A673 (cell line): ENCODE measurements at regions not wholly inside any gene's neighbourhood (a gene's known extent, or its start where the extent isn't known, plus 50 kb on each side); places are given as distances from the start of the nearest gene placed in this dataset.
"Not testable (repeated sequence)": the region's sequence is repeated elsewhere in the genome, so short reads cannot be mapped to it uniquely, and the experiment has no call there.

Experiments used
- BruUV-seq: library from RNA; stranded (reverse); fragments of 400-500 nt; replicated peaks from 2 replicates; lab custom pipeline; 2021; lab: Mats Ljungman, UMichigan
- CTCF ChIA-PET: fragments of 300-600 bp; sonication (Branson Sonifier 250); formaldehyde crosslinking; loops from one replicate; lab custom pipeline; 2022; ENCODE audit warnings: antibody characterized with exemption; lab: Charles Lee
- POLR2A ChIA-PET: fragments of 300-600 bp; sonication (Branson Sonifier 250); formaldehyde crosslinking; loops from one replicate; lab custom pipeline; 2022; ENCODE audit warnings: antibody characterized with exemption; ENCODE audit not compliant: low non-redundant PET; lab: Charles Lee
- DNase-seq: peaks from one replicate; pipeline ENCODE4 v3.0.0-alpha.2; 2015; ENCODE audit warnings: low spot score
- H3K27ac ChIP-seq: fragments of 200-600 bp; sonication (generic); 2 replicates; pipeline ENCODE4 v1.5.1; 2016; ENCODE audit warnings: mixed run types, low read depth, mild to moderate bottlenecking, mixed read lengths, antibody characterized with exemption, low read length; ENCODE audit not compliant: poor library complexity, severe bottlenecking
- H3K27me3 ChIP-seq: fragments of 200-600 bp; sonication (generic); replicated peaks from 2 replicates; pipeline ENCODE4 v1.6.1; 2017; ENCODE audit warnings: mixed run types, low read depth, mild to moderate bottlenecking, mixed read lengths, antibody characterized with exemption, low read length; ENCODE audit not compliant: insufficient read depth, poor library complexity
- H3K36me3 ChIP-seq: fragments of 200-600 bp; sonication (generic); 2 replicates; pipeline ENCODE4 v1.6.1; 2016; ENCODE audit warnings: mixed run types, mild to moderate bottlenecking, mixed read lengths, antibody characterized with exemption, low read length; ENCODE audit not compliant: insufficient read depth, poor library complexity, severe bottlenecking
- H3K4me1 ChIP-seq: fragments of 200-600 bp; sonication (generic); 2 replicates; pipeline ENCODE4 v1.6.1; 2017; ENCODE audit warnings: mixed run types, mild to moderate bottlenecking, mixed read lengths, antibody characterized with exemption, low read length; ENCODE audit not compliant: insufficient read depth, poor library complexity, severe bottlenecking
- H3K4me3 ChIP-seq: fragments of 200-600 bp; sonication (generic); 2 replicates; pipeline ENCODE4 v1.5.1; 2016; ENCODE audit warnings: low read depth, mixed run types, mild to moderate bottlenecking, mixed read lengths, low read length; ENCODE audit not compliant: poor library complexity, severe bottlenecking
- H3K9me3 ChIP-seq: fragments of 200-600 bp; sonication (generic); 2 replicates; pipeline ENCODE4 v1.6.1; 2016; ENCODE audit warnings: mixed run types, low read depth, mild to moderate bottlenecking, mixed read lengths, antibody characterized with exemption, low read length; ENCODE audit not compliant: poor library complexity, severe bottlenecking
- EZH2 ChIP-seq: fragments of 200-600 bp; sonication (generic); IDR thresholded peaks from 2 replicates; pipeline ENCODE4 v1.6.1; 2017; ENCODE audit warnings: borderline replicate concordance, low read depth, mild to moderate bottlenecking, mixed read lengths, antibody characterized with exemption, low read length; ENCODE audit not compliant: poor library complexity, severe bottlenecking
- intact Hi-C: fragments of 100-400 bp; cut with micrococcal nuclease; formaldehyde crosslinking; loops from one replicate; pipeline ENCODE4 v1.10.0; 2022; ENCODE audit not compliant: unreplicated experiment
- TF ChIP-seq, protein P1 (sequence below): fragments of 300-800, 200-600 bp; sonication (generic); conservative IDR thresholded peaks from 2 replicates; pipeline ENCODE4 v1.5.1; 2017; ENCODE audit warnings: low read depth, mild to moderate bottlenecking, antibody characterized with exemption, low read length, moderate library complexity, mixed read lengths

DNA sequence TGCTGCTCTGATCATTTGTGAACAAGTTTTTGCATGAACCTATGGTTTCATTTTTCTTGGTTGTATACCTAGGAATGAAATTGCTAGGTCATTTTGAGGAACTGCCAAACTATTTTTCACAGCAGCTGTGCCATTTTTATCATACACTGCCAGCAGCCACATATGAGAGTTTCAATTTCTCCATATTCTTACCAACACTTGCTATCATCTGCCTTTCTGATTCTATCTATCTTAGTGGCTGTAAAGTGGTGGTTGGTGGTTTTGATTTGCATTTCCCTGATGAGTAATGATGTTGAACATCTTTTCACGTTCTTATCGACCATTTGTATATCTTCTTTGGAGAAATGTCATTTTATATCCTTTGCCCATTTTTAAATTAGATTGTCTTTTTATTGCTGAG lies 146.1 kb downstream of the C12orf75 start:
- no peak overlapping the region for H3K4me3 ChIP-seq
- no peak for TF ChIP-seq EZH2
- TF ChIP-seq, protein P1, sequence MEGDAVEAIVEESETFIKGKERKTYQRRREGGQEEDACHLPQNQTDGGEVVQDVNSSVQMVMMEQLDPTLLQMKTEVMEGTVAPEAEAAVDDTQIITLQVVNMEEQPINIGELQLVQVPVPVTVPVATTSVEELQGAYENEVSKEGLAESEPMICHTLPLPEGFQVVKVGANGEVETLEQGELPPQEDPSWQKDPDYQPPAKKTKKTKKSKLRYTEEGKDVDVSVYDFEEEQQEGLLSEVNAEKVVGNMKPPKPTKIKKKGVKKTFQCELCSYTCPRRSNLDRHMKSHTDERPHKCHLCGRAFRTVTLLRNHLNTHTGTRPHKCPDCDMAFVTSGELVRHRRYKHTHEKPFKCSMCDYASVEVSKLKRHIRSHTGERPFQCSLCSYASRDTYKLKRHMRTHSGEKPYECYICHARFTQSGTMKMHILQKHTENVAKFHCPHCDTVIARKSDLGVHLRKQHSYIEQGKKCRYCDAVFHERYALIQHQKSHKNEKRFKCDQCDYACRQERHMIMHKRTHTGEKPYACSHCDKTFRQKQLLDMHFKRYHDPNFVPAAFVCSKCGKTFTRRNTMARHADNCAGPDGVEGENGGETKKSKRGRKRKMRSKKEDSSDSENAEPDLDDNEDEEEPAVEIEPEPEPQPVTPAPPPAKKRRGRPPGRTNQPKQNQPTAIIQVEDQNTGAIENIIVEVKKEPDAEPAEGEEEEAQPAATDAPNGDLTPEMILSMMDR, result no peak
- H3K27me3 ChIP-seq, result no peaks in the 10 kb centered on the region
- no peak overlapping the region for H3K27ac ChIP-seq
- ChIA-PET CTCF (no interaction called here), POLR2A (no interaction called here)
- intact Hi-C loops, result no loop called here
- no peaks in the 10 kb centered on the region for H3K9me3 ChIP-seq
- no peak for DNase-seq
- H3K4me1 ChIP-seq, result no peaks in the 10 kb centered on the region
- no TSS peak for BruUV-seq
- no peaks in the 10 kb centered on the region for H3K36me3 ChIP-seq

DNA sequence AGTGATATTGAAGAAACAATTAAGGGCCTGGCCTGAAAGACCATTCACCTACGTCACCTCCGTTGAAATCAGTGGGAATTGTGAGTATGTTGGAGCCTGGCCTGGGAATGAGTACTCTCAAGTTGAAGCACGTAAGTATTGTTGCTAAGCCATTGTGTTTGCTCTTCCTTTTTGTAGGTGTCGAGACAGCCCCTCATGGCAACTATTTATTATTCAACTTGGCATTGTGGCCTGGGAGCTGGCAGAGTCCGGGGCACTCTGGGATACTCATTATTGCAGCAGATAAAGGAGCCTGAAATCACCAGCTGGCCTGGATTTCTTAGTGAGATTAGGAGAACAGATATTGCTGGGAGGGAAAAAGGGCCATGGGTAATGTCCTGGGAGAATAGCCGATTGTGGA lies 147.4 kb downstream of the C12orf75 start:
- CTCF ChIA-PET, result no interaction called here
- TF ChIP-seq, protein P1, result no peak
- TF ChIP-seq EZH2, result no peak
- Histone ChIP-seq H3K4me3 (no peak overlapping the region), H3K27ac (no peak overlapping the region), H3K4me1 (no peaks in the 10 kb centered on the region), H3K36me3 (no peaks in the 10 kb centered on the region), H3K27me3 (no peaks in the 10 kb centered on the region), H3K9me3 (no peaks in the 10 kb centered on the region)
- intact Hi-C loops, result no loop called here
- POLR2A ChIA-PET, result no interaction called here
- BruUV-seq, result no TSS peak
- DNase-seq, result no peak

DNA sequence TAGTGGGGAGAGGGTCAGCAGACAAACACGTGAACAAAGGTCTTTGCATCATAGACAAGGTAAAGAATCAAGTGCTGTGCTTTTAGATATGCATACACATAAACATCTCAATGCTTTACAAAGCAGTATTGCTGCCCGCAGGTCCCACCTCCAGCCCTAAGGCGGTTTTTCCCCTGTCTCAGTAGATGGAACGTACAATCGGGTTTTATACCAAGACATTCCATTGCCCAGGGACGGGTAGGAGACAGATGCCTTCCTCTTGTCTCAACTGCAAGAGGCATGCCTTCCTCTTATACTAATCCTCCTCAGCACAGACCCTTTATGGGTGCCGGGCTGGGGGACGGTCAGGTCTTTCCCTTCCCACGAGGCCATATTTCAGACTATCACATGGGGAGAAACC lies 148.3 kb downstream of the C12orf75 start:
- BruUV-seq, H3K27ac ChIP-seq, CTCF ChIA-PET, POLR2A ChIA-PET, H3K4me3 ChIP-seq, H3K36me3 ChIP-seq, H3K4me1 ChIP-seq, DNase-seq, H3K9me3 ChIP-seq, H3K27me3 ChIP-seq, intact Hi-C loops: not testable (repeated sequence)

DNA sequence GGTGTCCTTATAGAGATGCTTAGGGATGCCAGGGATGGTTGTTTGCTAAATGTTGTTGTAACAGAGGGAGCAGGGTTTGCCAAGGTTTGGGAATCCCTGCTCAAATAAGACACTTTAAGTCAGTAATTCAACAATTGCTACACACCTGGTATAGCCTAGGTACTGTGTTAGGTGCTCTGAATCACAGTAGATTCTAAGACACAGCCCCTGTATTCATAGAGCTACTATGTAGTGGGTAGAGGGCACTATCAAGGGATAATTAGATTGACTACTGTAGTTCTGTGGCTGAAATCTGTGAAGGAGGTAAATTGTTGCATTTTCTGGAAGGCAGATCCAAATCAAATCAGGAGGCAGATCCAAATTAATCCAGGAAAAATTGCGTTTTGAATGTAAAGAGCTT lies 149.2 kb downstream of the C12orf75 start:
- no TSS peak for BruUV-seq
- DNase-seq, result no peak
- Histone ChIP-seq H3K27ac (no peak overlapping the region), H3K36me3 (no peaks in the 10 kb centered on the region), H3K9me3 (no peaks in the 10 kb centered on the region), H3K4me1 (no peaks in the 10 kb centered on the region), H3K27me3 (no peaks in the 10 kb centered on the region), H3K4me3 (no peak overlapping the region)
- intact Hi-C loops, result no loop called here
- POLR2A ChIA-PET, result no interaction called here
- CTCF ChIA-PET, result no interaction called here
- TF ChIP-seq EZH2, result no peak
- TF ChIP-seq, protein P1, result no peak
